RWPE1 (cell line): ENCODE measurements at regions not wholly inside any gene's neighbourhood (a gene's known extent, or its start where the extent isn't known, plus 50 kb on each side); places are given as distances from the start of the nearest gene placed in this dataset.

ENCODE experiments used
- CTCF ChIA-PET: fragments of 350-600 bp; sonication (Branson Sonifier 250); formaldehyde crosslinking; extraction: SDS; loops from one replicate; lab custom pipeline; 2021; lab: Yijun Ruan, JAX
- POLR2A ChIA-PET: fragments of 400-600 bp; formaldehyde crosslinking; extraction: SDS; loops from one replicate; lab custom pipeline; 2020; ENCODE audit warnings: antibody characterized with exemption; ENCODE audit not compliant: low non-redundant PET; lab: Yijun Ruan, JAX
- DNase-seq: peaks from one replicate; pipeline ENCODE4 v3.0.0; 2012; ENCODE audit warnings: low spot score
- H3K27ac ChIP-seq: fragments of 450-650 bp; 2 replicates; pipeline ENCODE4 v1.5.1; 2017
- CTCF ChIP-seq: fragments of 450-650 bp; conservative IDR thresholded peaks from 2 replicates; pipeline ENCODE4 v1.5.1; 2017; ENCODE audit warnings: low read depth, mild to moderate bottlenecking

- POLR2A ChIA-PET: no interaction called here
- CTCF ChIA-PET: no interaction called here
- no peak for TF ChIP-seq CTCF
- DNase-seq: no peak
- H3K27ac ChIP-seq: no peak overlapping the region
These were observed 292.2 kb upstream of the RAG2 start for GRCh38 chr11:36890121-36890679.

DNA sequence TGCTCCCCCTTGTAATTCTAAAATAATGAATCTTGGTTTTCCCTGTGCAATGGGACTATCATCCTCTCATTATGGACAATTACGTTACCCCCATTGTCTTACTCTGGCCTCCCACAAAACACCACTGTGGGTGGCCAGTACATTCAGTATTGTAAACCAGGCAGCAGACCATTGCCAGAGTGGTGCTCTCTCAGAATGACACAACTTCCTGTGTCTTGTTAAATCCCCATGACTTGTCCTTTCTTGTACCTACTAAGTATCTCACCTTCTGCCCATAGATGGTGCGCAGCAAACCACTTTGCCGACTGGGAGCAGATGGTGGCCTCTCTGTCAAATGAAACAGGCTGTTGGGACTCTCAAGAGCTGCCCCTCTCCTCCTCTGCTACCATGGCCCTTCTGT lies 287.1 kb upstream of the RAG2 start:
- H3K27ac ChIP-seq: no peak overlapping the region
- TF ChIP-seq CTCF: no peak
- POLR2A ChIA-PET: no interaction called here
- CTCF ChIA-PET: no interaction called here
- DNase-seq: no peak

DNA sequence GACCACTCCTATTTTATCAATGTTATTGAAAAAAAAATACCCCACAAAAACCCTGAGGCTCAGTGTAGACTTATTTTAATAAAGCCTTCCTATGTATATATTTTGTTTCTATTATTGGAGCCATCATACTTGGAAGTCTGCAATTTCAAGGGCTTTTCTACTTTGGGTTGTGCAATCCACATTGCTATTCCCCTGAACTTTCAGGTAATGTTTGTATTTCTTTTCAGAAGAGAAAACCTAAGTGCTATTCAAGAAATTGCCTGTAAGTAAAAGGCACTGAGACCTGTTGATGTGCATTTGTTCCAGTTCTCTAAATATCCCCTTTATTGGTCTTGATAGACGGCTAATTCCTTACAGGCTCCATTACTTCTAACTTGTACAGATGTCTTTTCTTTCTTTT lies 280.7 kb upstream of the RAG2 start:
- ChIA-PET POLR2A (no interaction called here), CTCF (interaction anchor here (0.7 kb wide), 1 partner anchor 30 kb away, joined by 3 read pairs; no protein-coding TSS in a partner anchor)
- DNase-seq: no peak
- TF ChIP-seq CTCF: no peak
- no peak overlapping the region for H3K27ac ChIP-seq

DNA sequence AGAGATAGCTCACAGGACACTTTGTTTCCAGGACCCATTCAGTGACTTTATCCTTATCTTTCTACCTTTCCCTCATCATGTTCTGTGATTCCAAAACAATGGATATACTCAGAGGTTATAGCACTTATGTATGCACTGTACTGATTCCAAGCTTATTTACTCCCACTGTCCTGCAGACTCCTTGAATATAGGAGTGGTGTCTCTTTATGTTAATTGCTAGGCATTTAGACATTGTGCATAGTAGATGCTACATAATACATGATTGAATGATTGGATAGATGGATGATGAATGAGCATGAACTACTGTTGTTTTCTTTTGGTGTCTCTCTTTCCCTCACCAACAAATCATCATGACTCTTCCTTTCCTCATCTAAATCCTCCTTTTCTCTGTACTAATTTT lies 279.1 kb upstream of the RAG2 start:
- ChIA-PET POLR2A (no interaction called here), CTCF (interaction anchor here (0.8 kb wide), 1 partner anchor 9 kb away, joined by 3 read pairs; no protein-coding TSS in a partner anchor)
- no peak overlapping the region for H3K27ac ChIP-seq
- DNase-seq: no peak
- TF ChIP-seq CTCF: no peak

DNA sequence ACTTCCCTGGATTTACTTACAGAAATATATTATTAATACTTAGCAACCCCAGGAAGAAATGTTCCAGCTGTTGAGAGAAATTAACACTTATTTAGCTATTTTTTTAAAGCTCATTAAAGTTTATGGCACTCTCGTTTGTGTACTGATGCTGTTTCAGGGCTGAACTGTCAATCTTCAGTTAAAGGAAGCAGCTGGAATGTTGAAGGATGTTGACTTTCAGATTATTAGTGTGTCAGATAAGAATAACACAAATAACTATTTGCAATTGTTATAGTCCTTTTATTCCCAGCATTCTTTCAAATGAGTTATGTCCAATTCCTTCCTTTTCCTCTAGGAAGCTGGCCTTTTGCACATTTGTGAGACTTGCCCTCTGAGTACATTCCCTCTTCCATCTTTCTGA lies 278.2 kb upstream of the RAG2 start:
- CTCF ChIA-PET: interaction anchor here (0.6 kb wide), 1 partner anchor 221 kb away, joined by 3 read pairs; no protein-coding TSS in a partner anchor
- H3K27ac ChIP-seq: no peak overlapping the region
- no peak for TF ChIP-seq CTCF
- no peak for DNase-seq
- POLR2A ChIA-PET: no interaction called here

GRCh38 chr11:36874291-36874690 lies 276.3 kb upstream of the RAG2 start:
- ChIA-PET POLR2A (no interaction called here), CTCF (interaction anchor here (0.5 kb wide), 1 partner anchor 157 kb away, joined by 3 read pairs; no protein-coding TSS in a partner anchor)
- no peak for TF ChIP-seq CTCF
- DNase-seq: no peak
- H3K27ac ChIP-seq: no peak overlapping the region
